GM12892 (cell line): ENCODE measurements at regions not wholly inside any gene's neighbourhood (a gene's known extent, or its start where the extent isn't known, plus 50 kb on each side); places are given as distances from the start of the nearest gene placed in this dataset.

Experiments
- POLR2A ChIP-seq: IDR thresholded peaks from 2 replicates; pipeline ENCODE4 v1.6.1; 2011; ENCODE audit warnings: low read depth, low read length, control low read depth
- POLR2AphosphoS5 ChIP-seq: IDR thresholded peaks from 2 replicates; pipeline ENCODE4 v1.6.1; 2011; ENCODE audit warnings: low read depth, low read length, control low read depth
- TAF1 ChIP-seq: IDR thresholded peaks from 2 replicates; pipeline ENCODE4 v1.6.1; 2011; ENCODE audit warnings: low read depth, mild to moderate bottlenecking, control low read depth, low read length, borderline replicate concordance

DNA sequence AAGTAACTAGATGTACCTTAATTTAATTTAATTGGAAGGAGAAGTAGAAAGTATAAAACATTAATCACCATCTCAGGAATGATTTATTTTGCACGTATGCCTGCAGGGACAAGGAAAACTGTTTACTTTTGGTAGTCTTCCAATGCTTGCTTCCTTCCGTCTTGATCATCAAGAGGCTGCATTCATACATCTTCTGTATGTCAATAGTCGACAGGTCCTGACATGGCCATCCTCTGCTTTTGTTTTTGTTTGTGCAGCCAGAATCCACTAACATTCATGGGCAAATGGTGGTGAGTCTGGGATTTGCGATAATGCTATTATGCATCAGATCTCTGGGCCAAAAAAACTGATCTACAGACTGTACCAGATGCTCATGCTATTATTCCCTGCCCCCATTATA, 56.6 kb upstream of the ZPLD1 start:
- TF ChIP-seq POLR2A (no peak), TAF1 (no peak), POLR2AphosphoS5 (no peak)
